Keratinocyte (primary cell): ENCODE measurements at regions not wholly inside any gene's neighbourhood (a gene's known extent, or its start where the extent isn't known, plus 50 kb on each side); places are given as distances from the start of the nearest gene placed in this dataset.

Experiments
- DNase-seq: peaks from one replicate; pipeline ENCODE4 v3.0.0-alpha.2; 2011; ENCODE audit warnings: low read depth, missing footprints, low spot score
- FAIRE-seq: peaks from 2 replicates; lab custom pipeline; 2011; peaks lifted over from hg19 to GRCh38; lab: Jason Lieb, UNC
- H2AFZ ChIP-seq: 2 replicates; pipeline ENCODE4 v1.6.0; 2012; ENCODE audit warnings: low read length, control low read depth, inconsistent platforms; ENCODE audit not compliant: control insufficient read depth
- H3K27ac ChIP-seq: 2 replicates; pipeline ENCODE4 v1.5.1; 2011; ENCODE audit warnings: low read length; ENCODE audit not compliant: control insufficient read depth, insufficient read depth
- H3K27me3 ChIP-seq: 3 replicates; pipeline ENCODE4 v1.6.0; 2011; ENCODE audit warnings: low read length; ENCODE audit not compliant: control insufficient read depth, insufficient read depth; ENCODE audit errors: extremely low read depth
- H3K36me3 ChIP-seq, 2 experiments: 2 replicates in 1 of 2; 3 replicates in 1 of 2; pipeline ENCODE4 v1.5.1; 2011; ENCODE audit warnings: low read length in 2 of 2, mild to moderate bottlenecking in 1 of 2; ENCODE audit not compliant: control insufficient read depth in 2 of 2, insufficient read depth in 2 of 2; ENCODE audit errors: extremely low read depth in 1 of 2
- H3K4me1 ChIP-seq: 3 replicates; pipeline ENCODE4 v1.5.1; 2011; ENCODE audit warnings: low read length; ENCODE audit not compliant: control insufficient read depth, insufficient read depth; ENCODE audit errors: extremely low read depth
- H3K4me2 ChIP-seq: 3 replicates; pipeline ENCODE4 v1.6.0; 2011; ENCODE audit warnings: low read depth, low read length; ENCODE audit not compliant: control insufficient read depth, insufficient read depth; ENCODE audit errors: extremely low read depth
- H3K4me3 ChIP-seq, 3 experiments: fragments of 200-600 bp in 1 of 3; sonication (generic) in 1 of 3; 2 replicates in 2 of 3; 3 replicates in 1 of 3; pipeline ENCODE4 v1.5.1; 2011 to 2016; ENCODE audit warnings: low read length in 3 of 3, mild to moderate bottlenecking in 3 of 3, control low read depth in 2 of 3, inconsistent platforms in 1 of 3, low read depth in 1 of 3, mixed read lengths in 1 of 3, mixed run types in 1 of 3, moderate library complexity in 1 of 3; ENCODE audit not compliant: control insufficient read depth in 2 of 3, insufficient read depth in 2 of 3; ENCODE audit errors: extremely low read depth in 1 of 3
- H3K79me2 ChIP-seq: 2 replicates; pipeline ENCODE4 v1.6.0; 2012; ENCODE audit warnings: low read length; ENCODE audit not compliant: control insufficient read depth, insufficient read depth
- H3K9ac ChIP-seq: 3 replicates; pipeline ENCODE4 v1.6.0; 2011; ENCODE audit warnings: low read length; ENCODE audit not compliant: control insufficient read depth, insufficient read depth; ENCODE audit errors: extremely low read depth
- H3K9me1 ChIP-seq: 3 replicates; pipeline ENCODE4 v1.6.0; 2011; ENCODE audit warnings: low read length; ENCODE audit not compliant: control insufficient read depth, insufficient read depth; ENCODE audit errors: extremely low read depth
- H3K9me3 ChIP-seq: 2 replicates; pipeline ENCODE4 v1.5.1; 2012; ENCODE audit warnings: low read depth, low read length; ENCODE audit not compliant: control insufficient read depth
- H4K20me1 ChIP-seq: 3 replicates; pipeline ENCODE4 v1.6.0; 2011; ENCODE audit warnings: low read length; ENCODE audit not compliant: control insufficient read depth, insufficient read depth; ENCODE audit errors: extremely low read depth
- EZH2 ChIP-seq: IDR thresholded peaks from one replicate; pipeline ENCODE4 v1.6.1; 2012; ENCODE audit warnings: inconsistent platforms, mild to moderate bottlenecking, low read length, moderate library complexity
- dilution Hi-C: fragments of 300-500 bp; cut with MboI; formaldehyde crosslinking; loops from one replicate; pipeline ENCODE4 v1.7.0; 2020; ENCODE audit warnings: low sequenced_read_pairs; ENCODE audit not compliant: extremely low pct_ligation_motif_present
- TF ChIP-seq, protein P1 (sequence below), 3 experiments: IDR thresholded peaks in 1 of 3; conservative IDR thresholded peaks in 1 of 3; optimal IDR thresholded peaks in 1 of 3; 2 replicates in 2 of 3; 3 replicates in 1 of 3; pipeline versions ENCODE3 to v1.5.1; 2011; ENCODE audit warnings: low read length in 3 of 3, mild to moderate bottlenecking in 3 of 3, moderate library complexity in 2 of 3, control low read depth in 1 of 3, inconsistent platforms in 1 of 3; ENCODE audit not compliant: insufficient read depth in 2 of 3; ENCODE audit errors: extremely low read depth in 1 of 3

DNA sequence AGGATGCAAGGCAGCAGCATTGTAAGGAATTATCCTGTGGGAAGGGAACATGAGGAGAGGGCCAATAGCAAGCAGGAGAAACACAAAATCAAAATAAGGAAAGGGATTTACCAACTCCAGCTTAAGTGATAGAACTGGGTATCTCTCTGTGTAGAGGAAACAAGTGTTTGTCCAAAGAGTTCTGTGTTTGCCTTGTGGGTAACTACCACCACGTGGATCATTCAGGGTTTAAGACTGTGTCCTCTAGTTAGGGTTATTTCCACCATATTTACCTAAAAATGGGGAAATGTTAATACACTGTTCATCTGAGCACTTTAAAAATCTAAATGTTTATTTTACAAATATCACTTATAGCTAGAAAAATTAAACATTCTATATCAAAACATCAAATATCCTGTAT, 283.3 kb downstream of the EIPR1 start:
- no peaks in the 10 kb centered on the region for H3K9me3 ChIP-seq
- no peak overlapping the region for H3K27ac ChIP-seq
- H3K27me3 ChIP-seq = no peaks in the 10 kb centered on the region
- no peaks in the 10 kb centered on the region for H3K4me1 ChIP-seq
- H3K4me3 ChIP-seq = no peak overlapping the region
- TF ChIP-seq, protein P1, sequence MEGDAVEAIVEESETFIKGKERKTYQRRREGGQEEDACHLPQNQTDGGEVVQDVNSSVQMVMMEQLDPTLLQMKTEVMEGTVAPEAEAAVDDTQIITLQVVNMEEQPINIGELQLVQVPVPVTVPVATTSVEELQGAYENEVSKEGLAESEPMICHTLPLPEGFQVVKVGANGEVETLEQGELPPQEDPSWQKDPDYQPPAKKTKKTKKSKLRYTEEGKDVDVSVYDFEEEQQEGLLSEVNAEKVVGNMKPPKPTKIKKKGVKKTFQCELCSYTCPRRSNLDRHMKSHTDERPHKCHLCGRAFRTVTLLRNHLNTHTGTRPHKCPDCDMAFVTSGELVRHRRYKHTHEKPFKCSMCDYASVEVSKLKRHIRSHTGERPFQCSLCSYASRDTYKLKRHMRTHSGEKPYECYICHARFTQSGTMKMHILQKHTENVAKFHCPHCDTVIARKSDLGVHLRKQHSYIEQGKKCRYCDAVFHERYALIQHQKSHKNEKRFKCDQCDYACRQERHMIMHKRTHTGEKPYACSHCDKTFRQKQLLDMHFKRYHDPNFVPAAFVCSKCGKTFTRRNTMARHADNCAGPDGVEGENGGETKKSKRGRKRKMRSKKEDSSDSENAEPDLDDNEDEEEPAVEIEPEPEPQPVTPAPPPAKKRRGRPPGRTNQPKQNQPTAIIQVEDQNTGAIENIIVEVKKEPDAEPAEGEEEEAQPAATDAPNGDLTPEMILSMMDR (optimal IDR thresholded peaks at IDR 0.05 in 1 of 3, IDR thresholded peaks at IDR 0.05 in 1 of 3, conservative IDR thresholded peaks at IDR 0.05 in 1 of 3; ENCODE audit: extremely low read depth in 1 of 3, insufficient read depth in 2 of 3, low read length in 3 of 3) = no peak
- no peak for TF ChIP-seq EZH2
- FAIRE-seq (no peak), DNase-seq (no peak)
- H3K4me2 ChIP-seq = no peak overlapping the region
- H2AFZ ChIP-seq = no peak overlapping the region
- no peaks in the 10 kb centered on the region for H4K20me1 ChIP-seq
- H3K9ac ChIP-seq = no peak overlapping the region
- dilution Hi-C loops = no loop called here
- H3K9me1 ChIP-seq = no peaks in the 10 kb centered on the region
- no peaks in the 10 kb centered on the region for H3K79me2 ChIP-seq
- no peaks in the 10 kb centered on the region for H3K36me3 ChIP-seq

GRCh38 chr2:3091696-3092095, 285.9 kb downstream of the EIPR1 start:
- FAIRE-seq (no peak), DNase-seq (no peak)
- H4K20me1 ChIP-seq = no peaks in the 10 kb centered on the region
- H3K4me2 ChIP-seq = no peak overlapping the region
- no peaks in the 10 kb centered on the region for H3K27me3 ChIP-seq
- no peaks in the 10 kb centered on the region for H3K9me1 ChIP-seq
- H2AFZ ChIP-seq = no peak overlapping the region
- H3K4me3 ChIP-seq = no peak overlapping the region
- no peak overlapping the region for H3K9ac ChIP-seq
- no peaks in the 10 kb centered on the region for H3K36me3 ChIP-seq
- H3K4me1 ChIP-seq = no peaks in the 10 kb centered on the region
- dilution Hi-C loops = no loop called here
- H3K27ac ChIP-seq = no peak overlapping the region
- H3K9me3 ChIP-seq = no peaks in the 10 kb centered on the region
- H3K79me2 ChIP-seq = no peaks in the 10 kb centered on the region
- no peak for TF ChIP-seq EZH2
- TF ChIP-seq, protein P1 (optimal IDR thresholded peaks at IDR 0.05 in 1 of 3, IDR thresholded peaks at IDR 0.05 in 1 of 3, conservative IDR thresholded peaks at IDR 0.05 in 1 of 3; ENCODE audit: extremely low read depth in 1 of 3, insufficient read depth in 2 of 3, low read length in 3 of 3) = no peak
